Prostate gland (tissue), 2 donors: ENCODE measurements at regions not wholly inside any gene's neighbourhood (a gene's known extent, or its start where the extent isn't known, plus 50 kb on each side); places are given as distances from the start of the nearest gene placed in this dataset.

Experiments used
- DNase-seq: peaks from one replicate; pipeline ENCODE4 v3.0.0-alpha.2; 2019; ENCODE audit warnings: low spot score
- H3K27ac ChIP-seq, 2 donors: fragments of 200-600 bp; sonication (generic); 2 replicates each; pipeline ENCODE4 v1.5.1; 2017 to 2019
- H3K27me3 ChIP-seq: fragments of 200-600 bp; sonication (generic); replicated peaks from 2 replicates; pipeline ENCODE4 v1.5.1; 2019; ENCODE audit not compliant: insufficient read depth
- H3K36me3 ChIP-seq, 2 donors: fragments of 200-600 bp; sonication (generic); 1 replicate in 1 of 2; 2 replicates in 1 of 2; pipeline versions ENCODE4 v1.5.1 to v1.8.1; 2017 to 2019
- H3K4me1 ChIP-seq: fragments of 200-600 bp; sonication (generic); replicated peaks from 2 replicates; pipeline ENCODE4 v1.5.1; 2019
- H3K4me3 ChIP-seq, 2 donors: fragments of 200-600 bp; sonication (generic); 2 replicates each; pipeline ENCODE4 v1.5.1; 2017 to 2019
- H3K9me3 ChIP-seq: fragments of 200-600 bp; sonication (generic); 2 replicates; pipeline ENCODE4 v1.5.1; 2017
- CTCF ChIP-seq, 4 experiments: fragments of 200-600 bp in 2 of 4; fragments of 450-650 bp in 2 of 4; sonication (generic) in 2 of 4; IDR thresholded peaks; 1 replicate in 3 of 4; 2 replicates in 1 of 4; pipeline ENCODE4 v1.5.1; 2016 to 2019; ENCODE audit warnings: antibody characterized with exemption in 4 of 4, mild to moderate bottlenecking in 2 of 4, moderate library complexity in 2 of 4
- POLR2A ChIP-seq: fragments of 450-650 bp; IDR thresholded peaks from one replicate; pipeline ENCODE4 v1.6.1; 2016; ENCODE audit warnings: antibody characterized with exemption, mild to moderate bottlenecking
- POLR2AphosphoS5 ChIP-seq: sonication (generic); formaldehyde crosslinking; IDR thresholded peaks from one replicate; pipeline ENCODE4 v1.6.1; 2017; ENCODE audit warnings: antibody characterized with exemption
- WGBS: methylation state at CpG from one replicate; pipeline ENCODE4 v1.1.5; 2018; 5-methylcytosine and 5-hydroxymethylcytosine counted together
- intact Hi-C: fragments of 100-400 bp; cut with DNase I; formaldehyde crosslinking; loops from one replicate; pipeline ENCODE4 v1.14.2; 2022

GRCh38 chr4:159444678-159445077, 341.8 kb downstream of the RAPGEF2 start:
- H3K9me3 ChIP-seq: no peaks in the 10 kb centered on the region
- no peak for DNase-seq
- intact Hi-C loops: loop anchor here (10.0 kb wide), 1 partner anchor 580 kb away; no protein-coding TSS in a partner anchor
- no peaks in the 10 kb centered on the region for H3K27me3 ChIP-seq
- 92% methylated on average over 1 of the region's 1 CpG for WGBS
- H3K4me3 ChIP-seq: no peak overlapping the region
- H3K27ac ChIP-seq: no peak overlapping the region
- TF ChIP-seq POLR2AphosphoS5 (no peak), CTCF (IDR thresholded peaks at IDR 0.05) (no peak), POLR2A (no peak)
- H3K36me3 ChIP-seq: no peaks in the 10 kb centered on the region
- no peaks in the 10 kb centered on the region for H3K4me1 ChIP-seq

- Histone ChIP-seq H3K36me3 (no peaks in the 10 kb centered on the region), H3K27ac (no peak overlapping the region), H3K4me1 (no peaks in the 10 kb centered on the region), H3K4me3 (no peak overlapping the region), H3K9me3 (no peaks in the 10 kb centered on the region), H3K27me3 (no peaks in the 10 kb centered on the region)
- intact Hi-C loops: loop anchor here (10.0 kb wide), 1 partner anchor 581 kb away; no protein-coding TSS in a partner anchor
- no peak for DNase-seq
- WGBS: 54% methylated on average over 2 of the region's 2 CpGs
- TF ChIP-seq POLR2AphosphoS5: no peak
- no peak for TF ChIP-seq POLR2A
- no peak for TF ChIP-seq CTCF (IDR thresholded peaks at IDR 0.05)
Measured at GRCh38 chr4:159445692-159446091, 342.8 kb downstream of the RAPGEF2 start.

GRCh38 chr4:159446266-159446976, 343.5 kb downstream of the RAPGEF2 start:
- Histone ChIP-seq H3K36me3 (no peaks in the 10 kb centered on the region), H3K4me3 (no peak overlapping the region), H3K27me3 (no peaks in the 10 kb centered on the region), H3K4me1 (no peaks in the 10 kb centered on the region), H3K9me3 (no peaks in the 10 kb centered on the region), H3K27ac (no peak overlapping the region)
- 51% methylated on average over 6 of the region's 6 CpGs for WGBS
- TF ChIP-seq POLR2AphosphoS5 (no peak), CTCF (IDR thresholded peaks at IDR 0.05) (peak; percentile 28 to 85 (median 66))
- DNase-seq: peak; percentile 36
- intact Hi-C loops: loop anchor here (10.0 kb wide), 1 partner anchor 582 kb away; no protein-coding TSS in a partner anchor

- intact Hi-C loops: loop anchor here (10.0 kb wide), 1 partner anchor 582 kb away; no protein-coding TSS in a partner anchor
- Histone ChIP-seq H3K9me3 (no peaks in the 10 kb centered on the region), H3K27me3 (no peaks in the 10 kb centered on the region), H3K4me1 (no peaks in the 10 kb centered on the region), H3K27ac (no peak overlapping the region), H3K36me3 (no peaks in the 10 kb centered on the region), H3K4me3 (no peak overlapping the region)
- DNase-seq: no peak
- TF ChIP-seq POLR2AphosphoS5 (no peak), POLR2A (no peak)
- WGBS: 59% methylated on average over 4 of the region's 4 CpGs
Measured at GRCh38 chr4:159447296-159447695, 344.4 kb downstream of the RAPGEF2 start.

GRCh38 chr4:159451006-159451405, 348.1 kb downstream of the RAPGEF2 start:
- no peak overlapping the region for H3K27ac ChIP-seq
- no peak for DNase-seq
- H3K9me3 ChIP-seq: no peaks in the 10 kb centered on the region
- 93% methylated on average over 2 of the region's 2 CpGs for WGBS
- no peak for TF ChIP-seq POLR2AphosphoS5
- no peaks in the 10 kb centered on the region for H3K27me3 ChIP-seq
- H3K36me3 ChIP-seq: no peaks in the 10 kb centered on the region
- intact Hi-C loops: no loop called here
- no peaks in the 10 kb centered on the region for H3K4me1 ChIP-seq
- no peak overlapping the region for H3K4me3 ChIP-seq

GRCh38 chr4:159455675-159456237, 352.9 kb downstream of the RAPGEF2 start:
- WGBS: 19% methylated on average over 3 of the region's 3 CpGs
- DNase-seq: no peak
- TF ChIP-seq POLR2A: no peak
- no peak for TF ChIP-seq POLR2AphosphoS5
- TF ChIP-seq CTCF (IDR thresholded peaks at IDR 0.05): peak in 1 of 4 experiments; percentile 40
- no peak overlapping the region for H3K27ac ChIP-seq
- no peaks in the 10 kb centered on the region for H3K4me1 ChIP-seq
- H3K9me3 ChIP-seq: no peaks in the 10 kb centered on the region
- no peak overlapping the region for H3K4me3 ChIP-seq
- intact Hi-C loops: no loop called here
- H3K27me3 ChIP-seq: no peaks in the 10 kb centered on the region
- H3K36me3 ChIP-seq: no peaks in the 10 kb centered on the region
